ENCODE measurements at regions not wholly inside any gene's neighbourhood (a gene's known extent, or its start where the extent isn't known, plus 50 kb on each side); places are given as distances from the start of the nearest gene placed in this dataset.

GRCh38 chr14:46487582-46488350 lies 163.8 kb downstream of the RPL10L start:
- CTCF ChIA-PET, result no interaction called here
- POLR2A ChIA-PET, result no interaction called here
- Histone ChIP-seq H3K27ac (ENCODE audit: extremely low read depth, low read depth, low read length) (no peak overlapping the region), H3K4me1 (ENCODE audit: control insufficient read depth, insufficient read depth, low read length) (no peaks in the 10 kb centered on the region), H3K36me3 (ENCODE audit: control insufficient read depth in 2 of 2, insufficient read depth in 1 of 2, low read length in 2 of 2) (no peaks in the 10 kb centered on the region), H3K9me3 (ENCODE audit: control insufficient read depth, insufficient read depth, low read depth, low read length) (no peaks in the 10 kb centered on the region), H3K4me3 (ENCODE audit: low read depth, low read length) (no peak overlapping the region)
- TF ChIP-seq ZBTB7A (tag by site-specific recombination; IDR thresholded peaks at IDR 0.05; ENCODE audit: low read depth), result no peak
- TF ChIP-seq SP7 (tag by site-specific recombination; IDR thresholded peaks at IDR 0.05), result no peak
- TF ChIP-seq PRDM1 (tag by site-specific recombination; IDR thresholded peaks at IDR 0.05), result no peak
- TF ChIP-seq ZBTB44 (tag by site-specific recombination; IDR thresholded peaks at IDR 0.05), result no peak
- TF ChIP-seq ZNF202 (tag by site-specific recombination; IDR thresholded peaks at IDR 0.05; ENCODE audit: borderline replicate concordance), result no peak
- no peak for TF ChIP-seq ZNF311 (tag by site-specific recombination; IDR thresholded peaks at IDR 0.05; ENCODE audit: borderline replicate concordance)
- no peak for TF ChIP-seq ZNF133 (tag by site-specific recombination; IDR thresholded peaks at IDR 0.05)

GRCh38 chr14:46482200-46482599 lies 169.4 kb downstream of the RPL10L start:
- ChIA-PET POLR2A (no interaction called here), CTCF (no interaction called here)
- H3K9me3 ChIP-seq (ENCODE audit: control insufficient read depth, insufficient read depth, low read depth, low read length), result no peaks in the 10 kb centered on the region
- no peak overlapping the region for H3K27ac ChIP-seq (ENCODE audit: extremely low read depth, low read depth, low read length)
- no peaks in the 10 kb centered on the region for H3K4me1 ChIP-seq (ENCODE audit: control insufficient read depth, insufficient read depth, low read length)
- H3K36me3 ChIP-seq (ENCODE audit: control insufficient read depth in 2 of 2, insufficient read depth in 1 of 2, low read length in 2 of 2), result no peaks in the 10 kb centered on the region
- H3K4me3 ChIP-seq (ENCODE audit: low read depth, low read length), result no peak overlapping the region
- no peak for TF ChIP-seq ZNF404 (tag by site-specific recombination; IDR thresholded peaks at IDR 0.05)
- TF ChIP-seq PRDM4 (tag by site-specific recombination; IDR thresholded peaks at IDR 0.05), result no peak
- TF ChIP-seq ZNF26 (tag by site-specific recombination; IDR thresholded peaks at IDR 0.05), result no peak
- no peak for TF ChIP-seq KLF17 (tag by site-specific recombination; IDR thresholded peaks at IDR 0.05)
- TF ChIP-seq ZNF624 (tag by site-specific recombination; IDR thresholded peaks at IDR 0.05), result no peak
- TF ChIP-seq AEBP2 (tag by site-specific recombination; IDR thresholded peaks at IDR 0.05; ENCODE audit: borderline replicate concordance), result no peak
